Keratinocyte (primary cell): ENCODE measurements at regions not wholly inside any gene's neighbourhood (a gene's known extent, or its start where the extent isn't known, plus 50 kb on each side); places are given as distances from the start of the nearest gene placed in this dataset.

ENCODE experiments used
- DNase-seq: peaks from one replicate; pipeline ENCODE4 v3.0.0-alpha.2; 2011; ENCODE audit warnings: low read depth, missing footprints, low spot score
- FAIRE-seq: peaks from 2 replicates; lab custom pipeline; 2011; peaks lifted over from hg19 to GRCh38; lab: Jason Lieb, UNC
- H2AFZ ChIP-seq: 2 replicates; pipeline ENCODE4 v1.6.0; 2012; ENCODE audit warnings: low read length, control low read depth, inconsistent platforms; ENCODE audit not compliant: control insufficient read depth
- H3K27ac ChIP-seq: 2 replicates; pipeline ENCODE4 v1.5.1; 2011; ENCODE audit warnings: low read length; ENCODE audit not compliant: control insufficient read depth, insufficient read depth
- H3K27me3 ChIP-seq: 3 replicates; pipeline ENCODE4 v1.6.0; 2011; ENCODE audit warnings: low read length; ENCODE audit not compliant: control insufficient read depth, insufficient read depth; ENCODE audit errors: extremely low read depth
- H3K36me3 ChIP-seq, 2 experiments: 2 replicates in 1 of 2; 3 replicates in 1 of 2; pipeline ENCODE4 v1.5.1; 2011; ENCODE audit warnings: low read length in 2 of 2, mild to moderate bottlenecking in 1 of 2; ENCODE audit not compliant: control insufficient read depth in 2 of 2, insufficient read depth in 2 of 2; ENCODE audit errors: extremely low read depth in 1 of 2
- H3K4me1 ChIP-seq: 3 replicates; pipeline ENCODE4 v1.5.1; 2011; ENCODE audit warnings: low read length; ENCODE audit not compliant: control insufficient read depth, insufficient read depth; ENCODE audit errors: extremely low read depth
- H3K4me2 ChIP-seq: 3 replicates; pipeline ENCODE4 v1.6.0; 2011; ENCODE audit warnings: low read depth, low read length; ENCODE audit not compliant: control insufficient read depth, insufficient read depth; ENCODE audit errors: extremely low read depth
- H3K4me3 ChIP-seq, 3 experiments: fragments of 200-600 bp in 1 of 3; sonication (generic) in 1 of 3; 2 replicates in 2 of 3; 3 replicates in 1 of 3; pipeline ENCODE4 v1.5.1; 2011 to 2016; ENCODE audit warnings: low read length in 3 of 3, mild to moderate bottlenecking in 3 of 3, control low read depth in 2 of 3, inconsistent platforms in 1 of 3, low read depth in 1 of 3, mixed read lengths in 1 of 3, mixed run types in 1 of 3, moderate library complexity in 1 of 3; ENCODE audit not compliant: control insufficient read depth in 2 of 3, insufficient read depth in 2 of 3; ENCODE audit errors: extremely low read depth in 1 of 3
- H3K79me2 ChIP-seq: 2 replicates; pipeline ENCODE4 v1.6.0; 2012; ENCODE audit warnings: low read length; ENCODE audit not compliant: control insufficient read depth, insufficient read depth
- H3K9ac ChIP-seq: 3 replicates; pipeline ENCODE4 v1.6.0; 2011; ENCODE audit warnings: low read length; ENCODE audit not compliant: control insufficient read depth, insufficient read depth; ENCODE audit errors: extremely low read depth
- H3K9me1 ChIP-seq: 3 replicates; pipeline ENCODE4 v1.6.0; 2011; ENCODE audit warnings: low read length; ENCODE audit not compliant: control insufficient read depth, insufficient read depth; ENCODE audit errors: extremely low read depth
- H3K9me3 ChIP-seq: 2 replicates; pipeline ENCODE4 v1.5.1; 2012; ENCODE audit warnings: low read depth, low read length; ENCODE audit not compliant: control insufficient read depth
- H4K20me1 ChIP-seq: 3 replicates; pipeline ENCODE4 v1.6.0; 2011; ENCODE audit warnings: low read length; ENCODE audit not compliant: control insufficient read depth, insufficient read depth; ENCODE audit errors: extremely low read depth
- CTCF ChIP-seq, 3 experiments: IDR thresholded peaks in 1 of 3; conservative IDR thresholded peaks in 1 of 3; optimal IDR thresholded peaks in 1 of 3; 2 replicates in 2 of 3; 3 replicates in 1 of 3; pipeline versions ENCODE3 to v1.5.1; 2011; ENCODE audit warnings: low read length in 3 of 3, mild to moderate bottlenecking in 3 of 3, moderate library complexity in 2 of 3, control low read depth in 1 of 3, inconsistent platforms in 1 of 3; ENCODE audit not compliant: insufficient read depth in 2 of 3; ENCODE audit errors: extremely low read depth in 1 of 3
- EZH2 ChIP-seq: IDR thresholded peaks from one replicate; pipeline ENCODE4 v1.6.1; 2012; ENCODE audit warnings: inconsistent platforms, mild to moderate bottlenecking, low read length, moderate library complexity
- dilution Hi-C: fragments of 300-500 bp; cut with MboI; formaldehyde crosslinking; loops from one replicate; pipeline ENCODE4 v1.7.0; 2020; ENCODE audit warnings: low sequenced_read_pairs; ENCODE audit not compliant: extremely low pct_ligation_motif_present

GRCh38 chr1:5634893-5635292 is 357.3 kb downstream of the NPHP4 start:
- H3K27ac ChIP-seq: no peak overlapping the region
- no peak overlapping the region for H2AFZ ChIP-seq
- no peaks in the 10 kb centered on the region for H3K79me2 ChIP-seq
- H4K20me1 ChIP-seq: no peaks in the 10 kb centered on the region
- no peak for FAIRE-seq
- TF ChIP-seq CTCF (optimal IDR thresholded peaks at IDR 0.05 in 1 of 3, IDR thresholded peaks at IDR 0.05 in 1 of 3, conservative IDR thresholded peaks at IDR 0.05 in 1 of 3; ENCODE audit: extremely low read depth in 1 of 3, insufficient read depth in 2 of 3, low read length in 3 of 3) (no peak), EZH2 (no peak)
- no peak overlapping the region for H3K9ac ChIP-seq
- H3K4me2 ChIP-seq: no peak overlapping the region
- DNase-seq: no peak
- H3K36me3 ChIP-seq: no peaks in the 10 kb centered on the region
- H3K27me3 ChIP-seq: no peaks in the 10 kb centered on the region
- H3K9me1 ChIP-seq: no peaks in the 10 kb centered on the region
- no peaks in the 10 kb centered on the region for H3K4me1 ChIP-seq
- dilution Hi-C loops: no loop called here
- H3K4me3 ChIP-seq: no peak overlapping the region
- no peaks in the 10 kb centered on the region for H3K9me3 ChIP-seq

- H3K36me3 ChIP-seq: no peaks in the 10 kb centered on the region
- no peak overlapping the region for H3K9ac ChIP-seq
- no peak overlapping the region for H2AFZ ChIP-seq
- H3K4me1 ChIP-seq: no peaks in the 10 kb centered on the region
- FAIRE-seq: no peak
- no peak overlapping the region for H3K4me2 ChIP-seq
- no peak overlapping the region for H3K27ac ChIP-seq
- no peak for TF ChIP-seq CTCF (optimal IDR thresholded peaks at IDR 0.05 in 1 of 3, IDR thresholded peaks at IDR 0.05 in 1 of 3, conservative IDR thresholded peaks at IDR 0.05 in 1 of 3; ENCODE audit: extremely low read depth in 1 of 3, insufficient read depth in 2 of 3, low read length in 3 of 3)
- TF ChIP-seq EZH2: no peak
- H3K27me3 ChIP-seq: no peaks in the 10 kb centered on the region
- DNase-seq: no peak
- H4K20me1 ChIP-seq: no peaks in the 10 kb centered on the region
- H3K9me1 ChIP-seq: no peaks in the 10 kb centered on the region
- dilution Hi-C loops: no loop called here
- H3K9me3 ChIP-seq: no peaks in the 10 kb centered on the region
- no peaks in the 10 kb centered on the region for H3K79me2 ChIP-seq
- H3K4me3 ChIP-seq: no peak overlapping the region
These were observed 359.4 kb downstream of the NPHP4 start for GRCh38 chr1:5632814-5633213.
